Keratinocyte (primary cell): ENCODE measurements at regions not wholly inside any gene's neighbourhood (a gene's known extent, or its start where the extent isn't known, plus 50 kb on each side); places are given as distances from the start of the nearest gene placed in this dataset.

Experiments
- DNase-seq: peaks from one replicate; pipeline ENCODE4 v3.0.0-alpha.2; 2011; ENCODE audit warnings: low read depth, missing footprints, low spot score
- FAIRE-seq: peaks from 2 replicates; lab custom pipeline; 2011; peaks lifted over from hg19 to GRCh38; lab: Jason Lieb, UNC
- H2AFZ ChIP-seq: 2 replicates; pipeline ENCODE4 v1.6.0; 2012; ENCODE audit warnings: low read length, control low read depth, inconsistent platforms; ENCODE audit not compliant: control insufficient read depth
- H3K27ac ChIP-seq: 2 replicates; pipeline ENCODE4 v1.5.1; 2011; ENCODE audit warnings: low read length; ENCODE audit not compliant: control insufficient read depth, insufficient read depth
- H3K27me3 ChIP-seq: 3 replicates; pipeline ENCODE4 v1.6.0; 2011; ENCODE audit warnings: low read length; ENCODE audit not compliant: control insufficient read depth, insufficient read depth; ENCODE audit errors: extremely low read depth
- H3K36me3 ChIP-seq, 2 experiments: 2 replicates in 1 of 2; 3 replicates in 1 of 2; pipeline ENCODE4 v1.5.1; 2011; ENCODE audit warnings: low read length in 2 of 2, mild to moderate bottlenecking in 1 of 2; ENCODE audit not compliant: control insufficient read depth in 2 of 2, insufficient read depth in 2 of 2; ENCODE audit errors: extremely low read depth in 1 of 2
- H3K4me1 ChIP-seq: 3 replicates; pipeline ENCODE4 v1.5.1; 2011; ENCODE audit warnings: low read length; ENCODE audit not compliant: control insufficient read depth, insufficient read depth; ENCODE audit errors: extremely low read depth
- H3K4me2 ChIP-seq: 3 replicates; pipeline ENCODE4 v1.6.0; 2011; ENCODE audit warnings: low read depth, low read length; ENCODE audit not compliant: control insufficient read depth, insufficient read depth; ENCODE audit errors: extremely low read depth
- H3K4me3 ChIP-seq, 3 experiments: fragments of 200-600 bp in 1 of 3; sonication (generic) in 1 of 3; 2 replicates in 2 of 3; 3 replicates in 1 of 3; pipeline ENCODE4 v1.5.1; 2011 to 2016; ENCODE audit warnings: low read length in 3 of 3, mild to moderate bottlenecking in 3 of 3, control low read depth in 2 of 3, inconsistent platforms in 1 of 3, low read depth in 1 of 3, mixed read lengths in 1 of 3, mixed run types in 1 of 3, moderate library complexity in 1 of 3; ENCODE audit not compliant: control insufficient read depth in 2 of 3, insufficient read depth in 2 of 3; ENCODE audit errors: extremely low read depth in 1 of 3
- H3K79me2 ChIP-seq: 2 replicates; pipeline ENCODE4 v1.6.0; 2012; ENCODE audit warnings: low read length; ENCODE audit not compliant: control insufficient read depth, insufficient read depth
- H3K9ac ChIP-seq: 3 replicates; pipeline ENCODE4 v1.6.0; 2011; ENCODE audit warnings: low read length; ENCODE audit not compliant: control insufficient read depth, insufficient read depth; ENCODE audit errors: extremely low read depth
- H3K9me1 ChIP-seq: 3 replicates; pipeline ENCODE4 v1.6.0; 2011; ENCODE audit warnings: low read length; ENCODE audit not compliant: control insufficient read depth, insufficient read depth; ENCODE audit errors: extremely low read depth
- H3K9me3 ChIP-seq: 2 replicates; pipeline ENCODE4 v1.5.1; 2012; ENCODE audit warnings: low read depth, low read length; ENCODE audit not compliant: control insufficient read depth
- H4K20me1 ChIP-seq: 3 replicates; pipeline ENCODE4 v1.6.0; 2011; ENCODE audit warnings: low read length; ENCODE audit not compliant: control insufficient read depth, insufficient read depth; ENCODE audit errors: extremely low read depth
- EZH2 ChIP-seq: IDR thresholded peaks from one replicate; pipeline ENCODE4 v1.6.1; 2012; ENCODE audit warnings: inconsistent platforms, mild to moderate bottlenecking, low read length, moderate library complexity
- dilution Hi-C: fragments of 300-500 bp; cut with MboI; formaldehyde crosslinking; loops from one replicate; pipeline ENCODE4 v1.7.0; 2020; ENCODE audit warnings: low sequenced_read_pairs; ENCODE audit not compliant: extremely low pct_ligation_motif_present
- TF ChIP-seq, protein P1 (sequence below), 3 experiments: IDR thresholded peaks in 1 of 3; conservative IDR thresholded peaks in 1 of 3; optimal IDR thresholded peaks in 1 of 3; 2 replicates in 2 of 3; 3 replicates in 1 of 3; pipeline versions ENCODE3 to v1.5.1; 2011; ENCODE audit warnings: low read length in 3 of 3, mild to moderate bottlenecking in 3 of 3, moderate library complexity in 2 of 3, control low read depth in 1 of 3, inconsistent platforms in 1 of 3; ENCODE audit not compliant: insufficient read depth in 2 of 3; ENCODE audit errors: extremely low read depth in 1 of 3

DNA sequence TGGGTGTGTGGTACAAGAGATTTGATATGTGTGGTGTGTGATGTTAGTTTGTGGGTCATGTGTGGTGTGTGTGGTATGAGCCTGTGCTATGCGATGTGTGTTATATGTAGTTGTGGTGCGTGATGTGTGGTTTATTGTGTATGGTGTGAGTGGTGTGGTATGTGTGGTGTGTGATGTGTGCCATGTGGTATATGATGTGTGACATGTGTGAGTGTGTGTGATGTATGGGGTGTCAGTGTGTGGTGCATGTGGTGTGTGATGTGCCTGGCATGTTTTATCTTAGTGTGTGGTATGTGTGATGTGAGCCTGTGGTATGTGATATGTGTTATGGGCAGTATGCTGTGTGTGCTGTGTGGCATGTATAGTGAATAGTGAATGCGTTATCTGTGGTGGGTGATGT lies 273.0 kb upstream of the IRX1 start:
- H3K9me1 ChIP-seq, result no peaks in the 10 kb centered on the region
- H3K27me3 ChIP-seq, result no peaks in the 10 kb centered on the region
- H4K20me1 ChIP-seq, result no peaks in the 10 kb centered on the region
- DNase-seq (no peak), FAIRE-seq (no peak)
- no peaks in the 10 kb centered on the region for H3K9me3 ChIP-seq
- H3K27ac ChIP-seq, result no peak overlapping the region
- no peaks in the 10 kb centered on the region for H3K36me3 ChIP-seq
- no peak overlapping the region for H3K9ac ChIP-seq
- dilution Hi-C loops, result no loop called here
- H3K79me2 ChIP-seq, result no peaks in the 10 kb centered on the region
- peaks cover 14% of the 10 kb centered on the region for H3K4me1 ChIP-seq
- TF ChIP-seq, protein P1, sequence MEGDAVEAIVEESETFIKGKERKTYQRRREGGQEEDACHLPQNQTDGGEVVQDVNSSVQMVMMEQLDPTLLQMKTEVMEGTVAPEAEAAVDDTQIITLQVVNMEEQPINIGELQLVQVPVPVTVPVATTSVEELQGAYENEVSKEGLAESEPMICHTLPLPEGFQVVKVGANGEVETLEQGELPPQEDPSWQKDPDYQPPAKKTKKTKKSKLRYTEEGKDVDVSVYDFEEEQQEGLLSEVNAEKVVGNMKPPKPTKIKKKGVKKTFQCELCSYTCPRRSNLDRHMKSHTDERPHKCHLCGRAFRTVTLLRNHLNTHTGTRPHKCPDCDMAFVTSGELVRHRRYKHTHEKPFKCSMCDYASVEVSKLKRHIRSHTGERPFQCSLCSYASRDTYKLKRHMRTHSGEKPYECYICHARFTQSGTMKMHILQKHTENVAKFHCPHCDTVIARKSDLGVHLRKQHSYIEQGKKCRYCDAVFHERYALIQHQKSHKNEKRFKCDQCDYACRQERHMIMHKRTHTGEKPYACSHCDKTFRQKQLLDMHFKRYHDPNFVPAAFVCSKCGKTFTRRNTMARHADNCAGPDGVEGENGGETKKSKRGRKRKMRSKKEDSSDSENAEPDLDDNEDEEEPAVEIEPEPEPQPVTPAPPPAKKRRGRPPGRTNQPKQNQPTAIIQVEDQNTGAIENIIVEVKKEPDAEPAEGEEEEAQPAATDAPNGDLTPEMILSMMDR (optimal IDR thresholded peaks at IDR 0.05 in 1 of 3, IDR thresholded peaks at IDR 0.05 in 1 of 3, conservative IDR thresholded peaks at IDR 0.05 in 1 of 3; ENCODE audit: extremely low read depth in 1 of 3, insufficient read depth in 2 of 3, low read length in 3 of 3), result no peak
- no peak for TF ChIP-seq EZH2
- H3K4me3 ChIP-seq, result no peak overlapping the region
- no peak overlapping the region for H2AFZ ChIP-seq
- H3K4me2 ChIP-seq, result no peak overlapping the region

GRCh38 chr5:3321923-3322322 lies 273.7 kb upstream of the IRX1 start:
- DNase-seq (no peak), FAIRE-seq (no peak)
- Histone ChIP-seq H3K27me3 (no peaks in the 10 kb centered on the region), H3K4me3 (no peak overlapping the region), H3K4me1 (peaks cover 14% of the 10 kb centered on the region), H3K9me3 (no peaks in the 10 kb centered on the region), H3K9me1 (no peaks in the 10 kb centered on the region), H3K36me3 (no peaks in the 10 kb centered on the region), H3K9ac (no peak overlapping the region), H3K79me2 (no peaks in the 10 kb centered on the region), H2AFZ (no peak overlapping the region), H3K4me2 (no peak overlapping the region), H4K20me1 (no peaks in the 10 kb centered on the region), H3K27ac (no peak overlapping the region)
- TF ChIP-seq EZH2, result no peak
- TF ChIP-seq, protein P1 (optimal IDR thresholded peaks at IDR 0.05 in 1 of 3, IDR thresholded peaks at IDR 0.05 in 1 of 3, conservative IDR thresholded peaks at IDR 0.05 in 1 of 3; ENCODE audit: extremely low read depth in 1 of 3, insufficient read depth in 2 of 3, low read length in 3 of 3), result no peak
- dilution Hi-C loops, result no loop called here
